Neural cell (in vitro differentiated cells): ENCODE measurements at regions not wholly inside any gene's neighbourhood (a gene's known extent, or its start where the extent isn't known, plus 50 kb on each side); places are given as distances from the start of the nearest gene placed in this dataset.

Source experiments
- H2AFZ ChIP-seq: fragments of 200-600, 300-800 bp; sonication (generic), shearing (Covaris generic); 2 replicates; pipeline ENCODE4 v1.6.0; 2014; ENCODE audit warnings: low read depth, mild to moderate bottlenecking, antibody characterized with exemption, low read length, moderate library complexity
- H3F3A ChIP-seq: fragments of 200-600 bp; shearing (Covaris generic); 2 replicates; pipeline ENCODE4 v1.6.1; 2016; ENCODE audit warnings: mild to moderate bottlenecking, moderate library complexity, mixed read lengths, antibody characterized with exemption, low read length; ENCODE audit not compliant: insufficient read depth, poor library complexity, severe bottlenecking
- H3K27ac ChIP-seq: fragments of 200-600, 300-800 bp; sonication (generic), shearing (Covaris generic); 2 replicates; pipeline ENCODE4 v1.5.1; 2014; ENCODE audit warnings: mild to moderate bottlenecking, low read length, moderate library complexity
- H3K27me3 ChIP-seq: fragments of 300-800, 200-600 bp; sonication (generic), shearing (Covaris generic); 2 replicates; pipeline ENCODE4 v1.6.0; 2014; ENCODE audit warnings: mild to moderate bottlenecking, low read depth, low read length, moderate library complexity; ENCODE audit not compliant: insufficient read depth
- H3K36me3 ChIP-seq: fragments of 300-800, 200-600 bp; sonication (generic), shearing (Covaris generic); 2 replicates; pipeline ENCODE4 v1.5.1; 2014; ENCODE audit warnings: mild to moderate bottlenecking, antibody characterized with exemption, low read length, moderate library complexity; ENCODE audit not compliant: insufficient read depth
- H3K4me2 ChIP-seq: fragments of 300-800, 200-600 bp; sonication (generic), shearing (Covaris generic); 2 replicates; pipeline ENCODE4 v1.6.0; 2014; ENCODE audit warnings: mild to moderate bottlenecking, low read length
- H3K4me3 ChIP-seq: fragments of 300-800, 200-600 bp; sonication (generic), shearing (Covaris generic); 2 replicates; pipeline ENCODE4 v1.5.1; 2014; ENCODE audit warnings: mild to moderate bottlenecking, low read length, moderate library complexity
- H3K79me2 ChIP-seq: fragments of 200-600 bp; shearing (Covaris generic); replicated peaks from 2 replicates; pipeline ENCODE4 v1.6.0; 2014; ENCODE audit warnings: mild to moderate bottlenecking, low read length, moderate library complexity; ENCODE audit not compliant: insufficient read depth
- H3K9ac ChIP-seq: fragments of 300-800, 200-600 bp; sonication (generic), shearing (Covaris generic); 2 replicates; pipeline ENCODE4 v1.6.1; 2016; ENCODE audit warnings: mild to moderate bottlenecking, low read length, mixed read lengths
- H3K9me2 ChIP-seq: fragments of 200-600 bp; shearing (Covaris generic); 2 replicates; pipeline ENCODE4 v1.6.1; 2016; ENCODE audit warnings: mild to moderate bottlenecking, low read length, mixed read lengths; ENCODE audit not compliant: insufficient read depth
- H3K9me3 ChIP-seq: fragments of 200-600, 300-800 bp; sonication (generic), shearing (Covaris generic); 2 replicates; pipeline ENCODE4 v1.6.1; 2016; ENCODE audit warnings: mild to moderate bottlenecking, mixed run types, low read length, moderate library complexity, mixed read lengths
- H4K20me1 ChIP-seq: fragments of 200-600 bp; shearing (Covaris generic); 2 replicates; pipeline ENCODE4 v1.6.1; 2016; ENCODE audit warnings: mild to moderate bottlenecking, mixed run types; ENCODE audit not compliant: insufficient read depth
- CTCF ChIP-seq: fragments of 450-650 bp; IDR thresholded peaks from 2 replicates; pipeline ENCODE4 v1.5.1; 2014; ENCODE audit warnings: antibody characterized with exemption, mild to moderate bottlenecking, moderate library complexity; ENCODE audit not compliant: poor library complexity, severe bottlenecking
- EP300 ChIP-seq: fragments of 450-650 bp; conservative IDR thresholded peaks from 2 replicates; pipeline ENCODE4 v1.6.1; 2014; ENCODE audit warnings: antibody characterized with exemption, mild to moderate bottlenecking, moderate library complexity; ENCODE audit not compliant: poor library complexity, severe bottlenecking
- EZH2 ChIP-seq: fragments of 200-600, 300-800 bp; shearing (Covaris generic), sonication (generic); IDR thresholded peaks from 2 replicates; pipeline ENCODE4 v1.6.1; 2014; ENCODE audit warnings: antibody characterized with exemption, low read length, borderline replicate concordance, mild to moderate bottlenecking; ENCODE audit not compliant: insufficient read depth, poor library complexity, severe bottlenecking
- MXI1 ChIP-seq: fragments of 450-650 bp; conservative IDR thresholded peaks from 2 replicates; pipeline ENCODE4 v1.6.1; 2014; ENCODE audit warnings: antibody characterized with exemption, mild to moderate bottlenecking; ENCODE audit not compliant: poor library complexity, severe bottlenecking
- POLR2AphosphoS5 ChIP-seq: IDR thresholded peaks from 2 replicates; pipeline ENCODE4 v1.6.1; 2012
- RAD21 ChIP-seq: fragments of 450-650 bp; conservative IDR thresholded peaks from 2 replicates; pipeline ENCODE4 v1.6.1; 2014; ENCODE audit warnings: antibody characterized with exemption, mild to moderate bottlenecking, moderate library complexity
- REST ChIP-seq: IDR thresholded peaks from 2 replicates; pipeline ENCODE4 v1.6.1; 2012; ENCODE audit warnings: borderline replicate concordance
- SMC3 ChIP-seq: fragments of 450-650 bp; conservative IDR thresholded peaks from 2 replicates; pipeline ENCODE4 v1.6.1; 2014; ENCODE audit warnings: antibody characterized with exemption, mild to moderate bottlenecking, moderate library complexity; ENCODE audit not compliant: poor library complexity
- TAF1 ChIP-seq: IDR thresholded peaks from 2 replicates; pipeline ENCODE4 v1.6.1; 2012; ENCODE audit warnings: low read depth

GRCh38 chr9:14480526-14480925 lies 166.6 kb upstream of the NFIB start:
- H2AFZ ChIP-seq: no peak overlapping the region
- H3K9ac ChIP-seq: no peak overlapping the region
- no peaks in the 10 kb centered on the region for H3K27me3 ChIP-seq

DNA sequence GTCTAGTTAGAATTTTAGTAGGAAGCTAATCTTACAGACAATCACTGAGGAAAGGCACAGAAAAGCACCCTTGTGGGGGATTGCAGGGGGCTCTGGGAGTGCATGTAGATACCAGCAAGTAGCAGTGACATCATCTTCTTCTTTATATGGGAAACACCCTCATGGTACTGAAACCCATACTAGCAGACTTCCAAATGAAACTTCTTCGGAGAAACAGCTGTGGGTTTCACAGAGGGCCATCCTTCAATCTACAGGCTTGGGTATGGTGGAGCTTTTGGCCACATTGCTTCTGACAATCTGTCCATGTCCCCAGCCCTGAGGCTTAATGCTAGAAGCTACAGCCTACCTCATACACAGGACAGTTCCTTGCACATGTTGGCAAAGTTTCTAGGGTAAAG lies 165.2 kb upstream of the NFIB start:
- no peak overlapping the region for H3K4me3 ChIP-seq
- H3K4me2 ChIP-seq: no peak overlapping the region
- H3F3A ChIP-seq: no peaks in the 10 kb centered on the region

More at GRCh38 chr9:14480526-14480925, 166.6 kb upstream of the NFIB start:
- Histone ChIP-seq H3K79me2 (no peaks in the 10 kb centered on the region), H3K4me3 (no peak overlapping the region), H3K27ac (no peak overlapping the region), H3K4me2 (no peak overlapping the region), H3K9me2 (no peaks in the 10 kb centered on the region), H3F3A (no peaks in the 10 kb centered on the region), H3K36me3 (no peaks in the 10 kb centered on the region), H4K20me1 (no peaks in the 10 kb centered on the region), H3K9me3 (no peaks in the 10 kb centered on the region)
- TF ChIP-seq RAD21: no peak
- TF ChIP-seq EP300: no peak
- TF ChIP-seq MXI1: no peak
- no peak for TF ChIP-seq TAF1
- TF ChIP-seq POLR2AphosphoS5: no peak
- TF ChIP-seq EZH2: no peak
- no peak for TF ChIP-seq REST
- no peak for TF ChIP-seq SMC3
- TF ChIP-seq CTCF: no peak

More for the DNA sequence above, 165.2 kb upstream of the NFIB start:
- H3K27me3 ChIP-seq: no peaks in the 10 kb centered on the region
- no peaks in the 10 kb centered on the region for H3K36me3 ChIP-seq
- no peaks in the 10 kb centered on the region for H3K9me2 ChIP-seq
- H3K79me2 ChIP-seq: no peaks in the 10 kb centered on the region
- H3K27ac ChIP-seq: no peak overlapping the region
- H4K20me1 ChIP-seq: no peaks in the 10 kb centered on the region
- TF ChIP-seq SMC3 (no peak), EZH2 (no peak), REST (no peak), CTCF (no peak), MXI1 (no peak)
- no peaks in the 10 kb centered on the region for H3K9me3 ChIP-seq
- no peak overlapping the region for H2AFZ ChIP-seq
- H3K9ac ChIP-seq: no peak overlapping the region
